Gastrocnemius medialis (tissue), 4 donors: ENCODE measurements at regions not wholly inside any gene's neighbourhood (a gene's known extent, or its start where the extent isn't known, plus 50 kb on each side); places are given as distances from the start of the nearest gene placed in this dataset.

ENCODE experiments used
- POLR2A ChIP-seq, 2 donors: fragments of 450-650 bp; IDR thresholded peaks; one replicate each; pipeline ENCODE4 v1.6.1; 2017; ENCODE audit warnings: antibody characterized with exemption in 2 of 2, mild to moderate bottlenecking in 2 of 2, moderate library complexity in 2 of 2
- TF ChIP-seq, protein P1 (sequence below), 5 experiments: fragments of 450-650 bp in 3 of 5; fragments of 200-600 bp in 2 of 5; sonication (generic) in 2 of 5; IDR thresholded peaks in 4 of 5; conservative IDR thresholded peaks in 1 of 5; 1 replicate in 4 of 5; 2 replicates in 1 of 5; pipeline ENCODE4 v1.5.1; 2016 to 2019; ENCODE audit warnings: antibody characterized with exemption in 5 of 5, mild to moderate bottlenecking in 3 of 5, moderate library complexity in 3 of 5

DNA sequence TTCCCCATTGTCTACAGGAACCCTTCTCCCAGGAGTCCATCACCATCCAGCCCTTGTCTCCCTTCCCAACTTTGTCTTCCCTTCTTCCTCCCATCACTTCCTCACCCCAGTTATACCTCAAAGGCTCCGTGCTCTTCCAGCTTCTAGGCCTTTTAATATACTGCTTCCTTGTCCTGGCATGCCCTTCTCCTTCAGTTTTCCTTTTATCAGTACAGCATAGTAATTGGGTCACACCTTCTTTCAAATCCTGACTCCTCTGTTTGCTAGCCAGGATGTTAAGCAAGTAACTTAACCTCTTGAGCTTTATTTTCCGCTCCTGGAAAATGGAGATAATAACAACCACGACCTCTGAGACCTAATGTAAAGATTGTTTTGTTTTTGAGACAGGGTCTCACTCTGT, 54.9 kb upstream of the PNRC1 start:
- TF ChIP-seq, protein P1, sequence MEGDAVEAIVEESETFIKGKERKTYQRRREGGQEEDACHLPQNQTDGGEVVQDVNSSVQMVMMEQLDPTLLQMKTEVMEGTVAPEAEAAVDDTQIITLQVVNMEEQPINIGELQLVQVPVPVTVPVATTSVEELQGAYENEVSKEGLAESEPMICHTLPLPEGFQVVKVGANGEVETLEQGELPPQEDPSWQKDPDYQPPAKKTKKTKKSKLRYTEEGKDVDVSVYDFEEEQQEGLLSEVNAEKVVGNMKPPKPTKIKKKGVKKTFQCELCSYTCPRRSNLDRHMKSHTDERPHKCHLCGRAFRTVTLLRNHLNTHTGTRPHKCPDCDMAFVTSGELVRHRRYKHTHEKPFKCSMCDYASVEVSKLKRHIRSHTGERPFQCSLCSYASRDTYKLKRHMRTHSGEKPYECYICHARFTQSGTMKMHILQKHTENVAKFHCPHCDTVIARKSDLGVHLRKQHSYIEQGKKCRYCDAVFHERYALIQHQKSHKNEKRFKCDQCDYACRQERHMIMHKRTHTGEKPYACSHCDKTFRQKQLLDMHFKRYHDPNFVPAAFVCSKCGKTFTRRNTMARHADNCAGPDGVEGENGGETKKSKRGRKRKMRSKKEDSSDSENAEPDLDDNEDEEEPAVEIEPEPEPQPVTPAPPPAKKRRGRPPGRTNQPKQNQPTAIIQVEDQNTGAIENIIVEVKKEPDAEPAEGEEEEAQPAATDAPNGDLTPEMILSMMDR (IDR thresholded peaks at IDR 0.05 in 4 of 5, conservative IDR thresholded peaks at IDR 0.05 in 1 of 5) = no peak
- no peak for TF ChIP-seq POLR2A (IDR thresholded peaks at IDR 0.05)
